HG03354 (cell line): ENCODE measurements at regions not wholly inside any gene's neighbourhood (a gene's known extent, or its start where the extent isn't known, plus 50 kb on each side); places are given as distances from the start of the nearest gene placed in this dataset.

Experiments used
- ATAC-seq: cut with Tn5 transposase; IDR thresholded peaks from one replicate; pipeline ENCODE4 v1.9.1; 2021; ENCODE audit warnings: mild to moderate bottlenecking; ENCODE audit not compliant: unreplicated experiment, poor library complexity, severe bottlenecking

GRCh38 chr10:56624082-56624481 lies 263.0 kb upstream of the ZWINT start:
- peak; percentile 62 for ATAC-seq

DNA sequence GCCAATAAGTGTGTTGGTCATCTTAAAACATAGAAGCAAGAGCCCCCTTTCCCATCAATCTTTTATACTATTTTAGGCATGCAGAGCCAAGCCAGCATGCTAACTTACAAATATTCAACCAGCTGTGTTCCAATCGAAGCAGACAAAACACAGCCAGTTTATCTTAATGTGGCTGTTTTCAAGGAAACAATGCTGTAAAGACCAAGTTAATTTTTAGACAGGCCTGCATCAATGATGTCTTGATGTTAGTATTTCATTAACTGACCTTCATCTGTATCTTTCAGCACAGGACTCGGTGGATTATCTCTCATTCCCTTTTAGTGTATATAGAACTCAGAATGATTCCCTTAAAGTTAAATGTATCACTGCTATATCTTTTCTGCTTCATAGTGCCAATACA lies 262.0 kb upstream of the ZWINT start:
- ATAC-seq: peak; percentile 59

DNA sequence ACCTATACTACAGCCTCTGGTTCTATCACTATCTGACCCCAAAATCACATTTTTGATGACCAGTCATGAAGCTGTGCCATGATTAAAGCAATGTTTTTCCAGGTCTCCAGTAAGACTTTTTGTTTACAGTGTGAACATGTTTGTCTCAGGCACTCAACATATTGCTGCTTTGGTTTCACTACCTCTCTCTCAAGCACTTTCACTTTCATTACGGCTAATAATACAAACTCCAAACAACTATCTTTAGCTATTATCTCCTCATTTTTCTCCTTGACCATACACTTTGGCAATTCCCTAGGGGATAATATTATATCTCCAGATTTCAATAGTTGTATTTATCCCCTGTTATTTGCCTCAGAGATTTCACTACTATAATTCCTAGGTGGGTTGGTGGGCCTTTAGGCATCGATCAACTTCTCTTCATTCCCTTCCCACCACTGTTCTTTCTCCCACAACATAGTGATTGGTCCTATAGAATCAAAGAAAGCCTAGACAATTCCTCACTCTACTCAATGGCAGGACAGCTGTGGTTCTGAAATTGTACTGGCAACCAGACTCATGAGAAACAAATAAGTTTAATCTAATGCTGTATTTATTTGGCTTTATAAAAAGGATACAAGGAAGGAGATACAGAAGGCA lies 261.4 kb upstream of the ZWINT start:
- peak; percentile 79 for ATAC-seq

DNA sequence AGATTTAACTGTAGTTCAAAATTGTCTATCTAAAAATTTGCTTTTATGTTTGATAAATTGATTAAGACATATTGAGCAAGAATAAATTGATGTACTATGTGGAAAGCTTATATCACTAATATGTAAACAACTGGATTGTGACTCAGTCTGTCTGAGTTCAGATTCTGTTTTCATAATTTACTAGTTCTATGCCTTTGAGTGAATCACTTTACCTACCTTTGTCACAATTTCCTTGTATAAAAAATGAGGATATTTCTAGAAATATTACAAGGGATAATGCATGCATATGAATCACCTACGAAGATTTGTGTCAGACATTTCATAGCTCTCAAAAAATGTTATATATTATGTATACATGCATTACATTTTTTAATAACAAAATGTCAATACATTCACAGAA lies 245.1 kb upstream of the ZWINT start:
- no peak for ATAC-seq

DNA sequence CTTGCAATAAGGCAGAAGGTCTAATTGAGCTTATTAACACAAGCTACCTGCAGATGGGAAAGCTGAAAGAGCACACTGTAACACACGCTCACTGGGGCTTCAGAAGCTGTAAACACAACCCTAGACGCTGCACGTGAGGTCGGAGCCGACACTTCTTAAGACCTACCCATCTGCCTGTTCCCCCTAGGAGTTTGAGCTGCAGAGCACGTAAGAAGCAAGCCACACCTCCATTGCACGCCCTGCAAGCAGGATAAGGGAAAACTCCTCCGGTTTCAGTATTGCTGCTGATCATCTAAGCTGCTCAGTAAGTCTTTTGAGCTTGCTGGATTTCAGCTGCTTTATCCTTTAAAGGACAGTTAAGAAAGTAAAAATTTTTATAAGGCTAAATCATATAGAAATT lies 244.0 kb upstream of the ZWINT start:
- ATAC-seq: peak; percentile 54

GRCh38 chr10:56604624-56605023 lies 243.6 kb upstream of the ZWINT start:
- peak; percentile 14 for ATAC-seq

DNA sequence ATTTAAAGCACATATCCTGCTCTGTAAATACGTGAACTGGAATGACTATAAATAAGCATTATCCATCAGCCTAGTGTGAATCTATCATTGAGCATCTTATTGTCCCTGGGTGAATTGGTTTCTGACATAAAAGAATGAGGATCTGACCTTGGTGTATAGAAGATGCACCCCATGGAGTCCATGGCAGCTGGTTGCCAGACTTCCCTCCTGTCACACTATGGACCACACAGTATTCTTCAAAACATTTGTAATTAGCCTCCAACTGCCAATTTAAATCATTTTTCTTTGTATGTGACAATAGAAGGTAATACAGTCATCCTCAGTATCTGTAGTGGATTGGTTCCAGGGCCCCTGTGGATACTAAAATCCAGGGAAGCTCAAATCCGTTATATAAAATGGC lies 238.1 kb upstream of the ZWINT start:
- no peak for ATAC-seq

- no peak for ATAC-seq
Observed at GRCh38 chr10:56596257-56596656, 235.2 kb upstream of the ZWINT start.

DNA sequence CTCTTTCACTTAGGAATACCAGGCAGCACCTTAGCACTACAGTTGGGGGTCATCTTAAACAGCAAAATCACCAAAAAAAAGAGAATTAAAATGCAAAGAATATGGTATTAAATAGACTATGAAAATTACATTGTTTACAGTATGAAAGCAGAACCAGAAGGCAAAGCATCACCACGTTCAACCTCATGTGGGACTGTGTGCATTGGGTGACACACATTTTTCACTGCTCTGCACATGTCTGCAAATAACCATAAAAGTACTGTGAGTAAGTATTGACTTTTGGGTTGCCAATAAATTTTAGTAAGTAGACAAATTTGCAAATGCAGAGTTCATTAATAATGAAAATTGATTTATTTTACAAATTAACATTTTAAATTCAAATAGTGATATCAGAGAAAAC lies 232.1 kb upstream of the ZWINT start:
- ATAC-seq: no peak

- ATAC-seq: no peak
Observed at GRCh38 chr10:56586461-56586891, 225.4 kb upstream of the ZWINT start.

DNA sequence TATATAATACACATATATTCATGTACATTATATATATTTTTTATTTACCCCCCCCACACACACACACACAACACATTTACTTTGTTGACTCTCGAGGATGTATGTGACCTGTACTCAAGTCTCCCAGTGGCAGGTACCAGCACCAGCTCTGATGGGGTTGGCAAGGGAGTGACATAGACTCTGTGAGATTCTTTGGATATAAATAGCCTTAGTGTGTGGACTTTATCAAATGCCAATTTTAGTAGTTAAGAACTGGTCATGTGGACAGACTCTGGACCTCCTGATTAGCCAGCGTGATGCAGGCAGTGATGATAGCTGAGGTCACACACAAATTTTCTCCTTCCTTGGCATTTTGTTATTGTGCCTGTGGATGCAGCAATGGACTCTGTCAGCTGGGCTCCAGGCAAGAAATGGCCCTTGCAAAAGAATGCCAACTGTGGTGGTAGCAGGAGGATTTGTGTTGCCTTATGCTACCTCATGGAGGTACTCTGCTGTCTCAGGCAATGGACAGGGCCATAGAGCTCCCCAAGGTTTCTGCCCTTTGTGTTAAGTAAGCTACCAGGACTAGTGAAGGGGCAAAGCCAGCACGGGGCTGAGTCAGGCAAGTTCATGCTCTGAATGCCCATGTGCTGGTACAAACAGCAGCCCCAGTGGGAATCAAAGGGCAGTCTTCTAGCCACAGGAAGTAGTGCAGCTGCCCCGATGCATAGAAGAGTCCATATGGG lies 224.6 kb upstream of the ZWINT start:
- no peak for ATAC-seq

DNA sequence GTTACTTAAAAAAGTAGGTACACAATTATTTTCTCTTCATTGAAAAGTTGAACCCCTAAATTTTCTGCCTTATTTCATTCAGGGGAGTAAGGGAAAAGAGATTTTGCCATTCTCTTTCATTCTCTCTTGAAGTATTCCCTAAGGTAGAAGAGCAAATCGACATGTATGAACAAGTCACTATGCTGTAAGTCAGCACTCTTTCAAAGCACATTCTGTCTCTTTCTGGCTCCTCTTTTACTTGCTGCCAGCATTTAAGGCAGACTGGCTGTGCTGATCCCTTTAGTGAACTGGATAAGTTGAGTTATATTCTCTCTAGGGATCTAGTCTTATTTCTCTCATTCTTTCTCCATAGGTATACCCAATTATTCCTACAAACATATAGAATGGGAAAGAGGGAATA lies 222.3 kb upstream of the ZWINT start:
- no peak for ATAC-seq

- no peak for ATAC-seq
Observed at GRCh38 chr10:56567580-56567979, 206.5 kb upstream of the ZWINT start.

GRCh38 chr10:56561336-56561735 lies 200.3 kb upstream of the ZWINT start:
- no peak for ATAC-seq

GRCh38 chr10:56551037-56551436 lies 190.0 kb upstream of the ZWINT start:
- no peak for ATAC-seq

DNA sequence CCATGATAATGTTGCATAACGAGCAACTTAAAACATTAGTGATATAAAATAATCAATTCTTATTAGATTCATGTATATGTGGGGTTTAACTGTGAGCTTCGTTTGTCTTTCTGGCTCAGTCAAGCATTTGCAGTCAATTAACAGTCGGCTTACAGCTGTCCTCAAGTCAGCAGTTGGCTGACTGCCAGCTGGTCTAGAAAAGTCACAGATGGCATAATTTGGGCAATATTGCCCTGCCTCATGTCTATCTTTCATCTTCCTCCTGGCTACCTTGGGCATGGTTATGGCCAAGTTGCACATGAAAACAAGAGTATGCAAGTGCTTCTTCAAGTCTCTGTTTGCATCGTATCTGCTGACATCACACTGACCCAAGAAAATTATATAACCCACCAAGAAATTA lies 186.1 kb upstream of the ZWINT start:
- no peak for ATAC-seq

DNA sequence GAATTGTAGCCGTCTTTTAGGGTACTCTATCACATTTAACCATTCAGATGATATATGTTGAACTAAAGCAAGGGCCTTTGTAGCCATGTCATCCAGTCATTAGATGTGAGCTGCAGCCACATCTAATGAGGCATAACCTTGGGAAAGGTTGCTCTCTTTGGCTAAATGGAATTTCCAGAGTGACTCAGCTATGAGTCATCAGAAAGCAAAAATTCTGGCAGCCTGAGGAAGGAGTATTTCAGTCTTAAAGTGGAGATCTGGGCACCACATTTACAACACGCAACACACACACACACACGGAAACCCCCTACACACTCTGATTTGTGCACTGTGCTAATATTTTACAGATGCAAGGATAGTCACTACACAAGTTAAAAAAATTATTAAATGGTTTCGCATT lies 176.9 kb upstream of the ZWINT start:
- no peak for ATAC-seq

GRCh38 chr10:56522166-56522565 lies 161.1 kb upstream of the ZWINT start:
- ATAC-seq: no peak

- no peak for ATAC-seq
Observed at GRCh38 chr10:56508562-56508961, 147.5 kb upstream of the ZWINT start.

- ATAC-seq: no peak
Observed at GRCh38 chr10:56507033-56507432, 146.0 kb upstream of the ZWINT start.

- ATAC-seq: no peak
Observed at GRCh38 chr10:56505555-56505954, 144.5 kb upstream of the ZWINT start.

DNA sequence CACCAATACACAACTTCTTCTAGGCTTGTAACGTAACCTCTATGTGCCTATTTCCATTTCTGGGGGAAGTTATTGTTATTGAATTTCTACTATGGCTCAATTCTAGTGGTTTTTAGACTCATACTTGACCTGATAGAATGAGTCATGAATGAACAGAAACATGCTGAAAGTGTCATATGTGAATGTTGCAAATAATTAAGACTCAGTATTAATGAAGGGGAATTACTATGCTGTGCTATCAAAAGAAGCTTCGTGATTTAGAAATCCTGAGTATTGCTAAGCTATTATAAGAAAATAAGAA lies 135.1 kb upstream of the ZWINT start:
- ATAC-seq: no peak
